T-helper 1 cell treated with Interleukin-12 subunit alpha and Interleukin-12 subunit beta and Interleukin-4 antibody, amounts not matched to agents 30 μg/mL and 1 μg/mL, for 36 hours (primary cell): ENCODE measurements at regions not wholly inside any gene's neighbourhood (a gene's known extent, or its start where the extent isn't known, plus 50 kb on each side); places are given as distances from the start of the nearest gene placed in this dataset.

Experiments used
- H3K27ac Mint-ChIP-seq: one replicate; pipeline ENCODE4 v1.8.0; 2021; ENCODE audit warnings: mild to moderate bottlenecking, mixed read lengths
- H3K27me3 Mint-ChIP-seq: one replicate; pipeline ENCODE4 v1.8.0; 2021; ENCODE audit warnings: low read depth, mixed read lengths
- H3K36me3 Mint-ChIP-seq: one replicate; pipeline ENCODE4 v1.8.0; 2021; ENCODE audit warnings: low read depth, mixed read lengths
- H3K4me1 Mint-ChIP-seq: one replicate; pipeline ENCODE4 v1.8.0; 2021; ENCODE audit warnings: low read depth, mixed read lengths
- H3K4me3 Mint-ChIP-seq: one replicate; pipeline ENCODE4 v1.8.0; 2021; ENCODE audit warnings: mild to moderate bottlenecking, moderate library complexity, mixed read lengths
- H3K9me3 Mint-ChIP-seq: one replicate; pipeline ENCODE4 v1.8.0; 2021; ENCODE audit warnings: mixed read lengths

DNA sequence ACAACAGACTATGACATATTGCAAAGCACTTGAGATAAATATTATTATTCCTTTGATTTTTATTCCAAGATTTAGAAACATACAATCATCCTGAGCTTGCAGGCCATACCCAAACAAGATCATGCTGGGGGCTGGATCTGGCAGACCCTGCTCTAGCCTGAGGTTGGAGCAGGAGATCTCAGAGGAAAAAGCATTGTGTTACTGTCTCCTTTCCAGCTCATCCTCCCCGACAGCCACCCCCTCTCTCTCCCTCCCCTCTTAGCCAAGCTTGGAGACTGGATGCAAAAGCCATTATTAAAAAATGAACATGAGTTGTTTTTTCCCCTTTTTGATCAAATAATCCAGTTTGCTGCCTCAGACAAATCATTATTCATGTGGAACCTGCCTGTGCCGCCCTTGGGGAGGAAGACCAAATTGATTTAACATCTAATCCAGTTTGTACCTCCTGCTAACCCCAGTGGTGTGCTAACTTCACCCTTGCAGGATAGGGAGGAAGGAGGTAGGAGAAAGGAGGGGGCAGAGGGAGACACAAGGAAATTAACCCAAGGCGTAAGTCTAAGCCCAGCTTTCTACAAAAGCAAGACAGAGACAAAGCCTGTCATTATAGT, 565.8 kb upstream of the TBX3 start:
- no peaks in the 10 kb centered on the region for H3K36me3 Mint-ChIP-seq

GRCh38 chr12:115245020-115245419, 561.0 kb upstream of the TBX3 start:
- H3K36me3 Mint-ChIP-seq: no peaks in the 10 kb centered on the region
- no peaks in the 10 kb centered on the region for H3K9me3 Mint-ChIP-seq
- H3K4me1 Mint-ChIP-seq: no peaks in the 10 kb centered on the region
- no peak overlapping the region for H3K27ac Mint-ChIP-seq
- H3K4me3 Mint-ChIP-seq: no peak overlapping the region
- H3K27me3 Mint-ChIP-seq: no peaks in the 10 kb centered on the region

More for the DNA sequence above, 565.8 kb upstream of the TBX3 start:
- Mint-ChIP-seq H3K27me3 (no peaks in the 10 kb centered on the region), H3K4me3 (no peak overlapping the region), H3K27ac (no peak overlapping the region), H3K4me1 (no peaks in the 10 kb centered on the region), H3K9me3 (no peaks in the 10 kb centered on the region)

- H3K4me3 Mint-ChIP-seq: no peak overlapping the region
- H3K4me1 Mint-ChIP-seq: no peaks in the 10 kb centered on the region
- H3K36me3 Mint-ChIP-seq: no peaks in the 10 kb centered on the region
- H3K9me3 Mint-ChIP-seq: no peaks in the 10 kb centered on the region
- H3K27ac Mint-ChIP-seq: no peak overlapping the region
- no peaks in the 10 kb centered on the region for H3K27me3 Mint-ChIP-seq
Observed at GRCh38 chr12:115243933-115244628, 560.1 kb upstream of the TBX3 start.

- H3K27me3 Mint-ChIP-seq: no peaks in the 10 kb centered on the region
- H3K36me3 Mint-ChIP-seq: no peaks in the 10 kb centered on the region
- no peaks in the 10 kb centered on the region for H3K4me1 Mint-ChIP-seq
- no peak overlapping the region for H3K27ac Mint-ChIP-seq
- H3K9me3 Mint-ChIP-seq: no peaks in the 10 kb centered on the region
- H3K4me3 Mint-ChIP-seq: no peak overlapping the region
Observed at GRCh38 chr12:115240251-115240650, 556.3 kb upstream of the TBX3 start.

GRCh38 chr12:115235880-115236279, 551.9 kb upstream of the TBX3 start:
- no peak overlapping the region for H3K4me3 Mint-ChIP-seq

GRCh38 chr12:115233891-115234543, 550.0 kb upstream of the TBX3 start:
- H3K9me3 Mint-ChIP-seq: no peaks in the 10 kb centered on the region
- H3K36me3 Mint-ChIP-seq: no peaks in the 10 kb centered on the region
- no peak overlapping the region for H3K27ac Mint-ChIP-seq
- H3K4me1 Mint-ChIP-seq: no peaks in the 10 kb centered on the region
- no peaks in the 10 kb centered on the region for H3K27me3 Mint-ChIP-seq
- no peak overlapping the region for H3K4me3 Mint-ChIP-seq

More at GRCh38 chr12:115235880-115236279, 551.9 kb upstream of the TBX3 start:
- Mint-ChIP-seq H3K27me3 (no peaks in the 10 kb centered on the region), H3K27ac (no peak overlapping the region), H3K4me1 (no peaks in the 10 kb centered on the region), H3K9me3 (no peaks in the 10 kb centered on the region), H3K36me3 (no peaks in the 10 kb centered on the region)

- Mint-ChIP-seq H3K9me3 (no peaks in the 10 kb centered on the region), H3K36me3 (no peaks in the 10 kb centered on the region), H3K4me3 (no peak overlapping the region), H3K27ac (no peak overlapping the region), H3K27me3 (no peaks in the 10 kb centered on the region), H3K4me1 (no peaks in the 10 kb centered on the region)
Observed at GRCh38 chr12:115232455-115233156, 548.6 kb upstream of the TBX3 start.

GRCh38 chr12:115230606-115231005, 546.6 kb upstream of the TBX3 start:
- Mint-ChIP-seq H3K27me3 (no peaks in the 10 kb centered on the region), H3K36me3 (no peaks in the 10 kb centered on the region), H3K27ac (no peak overlapping the region), H3K4me3 (no peak overlapping the region), H3K4me1 (no peaks in the 10 kb centered on the region), H3K9me3 (peaks cover 4% of the 10 kb centered on the region)

DNA sequence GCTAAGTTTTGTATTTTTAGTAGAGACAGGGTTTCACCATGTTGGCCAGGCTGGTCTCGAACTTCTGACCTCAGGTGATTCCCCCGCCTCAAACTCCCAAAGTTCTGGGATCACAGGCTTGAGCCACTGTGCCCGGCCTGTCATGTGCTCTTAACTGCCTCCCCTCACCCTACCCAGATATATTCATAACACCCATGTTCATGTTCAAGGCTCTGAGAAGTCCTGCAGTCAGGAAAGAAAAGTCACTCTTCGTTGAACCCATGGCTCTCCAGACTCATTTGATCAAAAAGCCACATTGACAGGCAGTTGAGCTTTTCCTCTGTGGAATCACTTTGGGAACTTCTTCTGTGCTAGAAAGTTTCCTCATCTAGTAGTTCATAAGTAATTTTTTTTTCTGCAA, 545.5 kb upstream of the TBX3 start:
- Mint-ChIP-seq H3K27ac (no peak overlapping the region), H3K4me3 (no peak overlapping the region), H3K4me1 (no peaks in the 10 kb centered on the region), H3K27me3 (no peaks in the 10 kb centered on the region), H3K36me3 (no peaks in the 10 kb centered on the region), H3K9me3 (peaks cover 11% of the 10 kb centered on the region)

- peaks cover 11% of the 10 kb centered on the region for H3K9me3 Mint-ChIP-seq
- no peak overlapping the region for H3K27ac Mint-ChIP-seq
- no peaks in the 10 kb centered on the region for H3K4me1 Mint-ChIP-seq
- H3K4me3 Mint-ChIP-seq: no peak overlapping the region
- H3K27me3 Mint-ChIP-seq: no peaks in the 10 kb centered on the region
- no peaks in the 10 kb centered on the region for H3K36me3 Mint-ChIP-seq
Observed at GRCh38 chr12:115228434-115228833, 544.5 kb upstream of the TBX3 start.

DNA sequence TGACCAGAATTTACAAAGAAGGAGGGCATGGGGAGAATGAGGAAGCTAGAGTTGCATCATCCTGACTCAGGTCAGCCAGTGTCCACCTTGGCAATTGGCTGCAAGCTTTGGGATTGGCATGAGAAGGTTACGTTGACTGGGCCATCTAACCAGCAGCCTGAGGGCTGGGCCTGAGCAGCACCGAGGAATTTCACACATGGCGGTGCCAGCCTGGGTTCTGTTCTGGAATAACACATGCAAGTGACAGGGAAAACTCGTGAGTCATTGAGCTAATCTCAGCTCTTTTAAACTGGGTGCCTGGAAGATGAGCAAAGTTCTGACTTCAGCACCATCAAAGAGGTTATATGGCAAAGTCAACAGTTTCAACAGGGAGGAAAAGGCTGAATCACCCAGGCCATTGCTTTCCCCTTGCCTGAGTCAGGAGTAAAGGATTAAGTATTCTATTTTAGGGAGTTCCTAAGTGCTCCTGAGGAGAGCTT, 543.2 kb upstream of the TBX3 start:
- peaks cover 11% of the 10 kb centered on the region for H3K9me3 Mint-ChIP-seq
- H3K4me1 Mint-ChIP-seq: no peaks in the 10 kb centered on the region
- H3K27ac Mint-ChIP-seq: no peak overlapping the region
- no peaks in the 10 kb centered on the region for H3K27me3 Mint-ChIP-seq
- H3K36me3 Mint-ChIP-seq: no peaks in the 10 kb centered on the region
- no peak overlapping the region for H3K4me3 Mint-ChIP-seq

DNA sequence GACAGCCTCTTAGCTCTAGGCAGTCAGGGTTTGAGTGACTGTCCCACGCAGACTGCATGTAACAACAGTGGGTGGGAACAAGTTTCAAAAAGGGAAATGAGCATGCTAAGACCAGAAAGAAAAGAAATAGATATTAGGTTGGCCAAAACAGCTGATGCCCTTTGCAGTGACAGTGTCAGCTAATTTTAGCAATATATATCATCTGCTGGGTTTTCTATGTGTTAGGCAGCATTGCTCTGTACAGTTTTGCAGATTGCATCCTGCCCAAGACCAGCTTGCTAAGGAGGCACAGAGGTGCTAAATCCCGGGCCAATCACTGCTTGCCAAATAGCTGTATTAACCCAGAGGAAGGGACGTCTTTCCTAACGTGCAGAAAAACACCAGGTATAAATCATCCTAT, 541.9 kb upstream of the TBX3 start:
- H3K4me1 Mint-ChIP-seq: no peaks in the 10 kb centered on the region
- H3K36me3 Mint-ChIP-seq: no peaks in the 10 kb centered on the region
- no peak overlapping the region for H3K4me3 Mint-ChIP-seq
- H3K27me3 Mint-ChIP-seq: no peaks in the 10 kb centered on the region
- peaks cover 11% of the 10 kb centered on the region for H3K9me3 Mint-ChIP-seq
- no peak overlapping the region for H3K27ac Mint-ChIP-seq

DNA sequence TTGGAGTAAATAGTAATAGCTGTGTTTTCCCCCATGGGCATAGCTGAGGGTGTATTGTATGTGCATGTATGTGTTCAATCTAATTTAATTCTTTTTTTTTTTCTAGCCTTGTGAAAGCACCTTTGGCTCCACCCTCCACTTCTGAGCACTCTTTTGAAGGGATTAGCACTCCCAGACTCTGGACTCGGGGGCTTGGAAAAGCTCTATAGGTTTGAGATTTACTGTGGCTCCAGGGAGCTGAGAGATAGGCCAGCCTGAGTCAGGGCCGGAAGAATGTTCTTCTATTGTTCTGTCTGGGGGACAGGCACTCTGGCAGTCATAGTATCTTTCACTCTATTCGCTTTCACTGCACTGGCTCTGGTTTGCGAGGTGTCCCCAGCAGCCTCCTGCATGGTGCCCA, 540.0 kb upstream of the TBX3 start:
- H3K27me3 Mint-ChIP-seq: no peaks in the 10 kb centered on the region
- H3K4me1 Mint-ChIP-seq: no peaks in the 10 kb centered on the region
- H3K27ac Mint-ChIP-seq: no peak overlapping the region
- no peak overlapping the region for H3K4me3 Mint-ChIP-seq
- no peaks in the 10 kb centered on the region for H3K36me3 Mint-ChIP-seq
- peaks cover 11% of the 10 kb centered on the region for H3K9me3 Mint-ChIP-seq

DNA sequence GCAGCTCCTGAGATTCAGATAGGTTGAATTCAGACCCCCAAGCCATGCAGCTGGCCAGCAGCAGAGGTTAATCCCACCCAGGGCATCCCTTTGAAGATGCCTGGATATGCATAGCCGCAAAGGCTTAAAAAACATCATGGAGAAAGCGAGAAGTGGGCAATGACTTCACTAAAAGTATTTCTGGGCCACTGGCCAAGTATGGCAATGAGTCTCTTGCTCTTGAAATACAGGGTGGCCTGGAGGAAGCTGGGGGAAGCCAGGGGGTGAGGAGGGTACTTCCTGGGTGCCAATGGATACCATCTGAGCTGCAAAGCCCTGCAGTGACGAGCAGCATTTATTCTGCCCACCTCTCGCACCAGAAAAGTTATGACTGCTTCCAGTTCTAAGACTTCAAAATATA, 539.3 kb upstream of the TBX3 start:
- Mint-ChIP-seq H3K4me3 (no peak overlapping the region), H3K4me1 (no peaks in the 10 kb centered on the region), H3K27me3 (no peaks in the 10 kb centered on the region), H3K36me3 (no peaks in the 10 kb centered on the region), H3K27ac (no peak overlapping the region), H3K9me3 (peaks cover 11% of the 10 kb centered on the region)
